ENCODE measurements at regions not wholly inside any gene's neighbourhood (a gene's known extent, or its start where the extent isn't known, plus 50 kb on each side); places are given as distances from the start of the nearest gene placed in this dataset.

- TF ChIP-seq CREB1 (IDR thresholded peaks at IDR 0.05; ENCODE audit: low read depth) (no peak), ZBTB7A (IDR thresholded peaks at IDR 0.05; ENCODE audit: low read depth) (no peak), NFIC (IDR thresholded peaks at IDR 0.05) (no peak), CEBPB (IDR thresholded peaks at IDR 0.05) (no peak), EGR1 (IDR thresholded peaks at IDR 0.05) (no peak), TAF1 (IDR thresholded peaks at IDR 0.05; ENCODE audit: low read depth) (no peak), FOXM1 (IDR thresholded peaks at IDR 0.05; ENCODE audit: borderline replicate concordance, low read depth) (no peak), REST (IDR thresholded peaks at IDR 0.05; ENCODE audit: low read depth) (no peak), RAD21 (IDR thresholded peaks at IDR 0.05; ENCODE audit: low read depth) (no peak), USF1 (IDR thresholded peaks at IDR 0.05) (no peak), MAX (IDR thresholded peaks at IDR 0.05) (no peak), YY1 (IDR thresholded peaks at IDR 0.05; ENCODE audit: low read depth) (no peak)
Observed at GRCh38 chr12:32981139-32981538, 84.6 kb upstream of the PKP2 start.

DNA sequence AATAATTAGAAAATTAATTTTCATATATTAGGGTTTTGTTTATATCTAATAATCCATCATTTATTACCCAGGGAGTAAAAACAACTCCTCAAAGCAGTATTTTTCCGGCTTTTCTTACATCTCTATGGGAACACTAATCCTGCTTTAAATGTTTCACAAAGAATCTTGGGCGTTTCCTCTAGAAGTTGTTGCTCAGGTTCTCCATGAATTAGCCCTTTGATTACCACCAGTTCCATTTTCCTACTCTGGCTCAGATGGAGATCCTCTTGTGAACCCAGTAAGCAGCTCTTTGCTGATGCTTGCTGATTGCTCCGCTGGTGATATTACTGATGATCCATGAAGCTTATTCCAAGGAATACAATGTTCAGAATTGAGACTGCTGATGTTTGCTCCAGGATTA, 78.5 kb upstream of the PKP2 start:
- no peak for TF ChIP-seq TAF1 (IDR thresholded peaks at IDR 0.05; ENCODE audit: low read depth)

DNA sequence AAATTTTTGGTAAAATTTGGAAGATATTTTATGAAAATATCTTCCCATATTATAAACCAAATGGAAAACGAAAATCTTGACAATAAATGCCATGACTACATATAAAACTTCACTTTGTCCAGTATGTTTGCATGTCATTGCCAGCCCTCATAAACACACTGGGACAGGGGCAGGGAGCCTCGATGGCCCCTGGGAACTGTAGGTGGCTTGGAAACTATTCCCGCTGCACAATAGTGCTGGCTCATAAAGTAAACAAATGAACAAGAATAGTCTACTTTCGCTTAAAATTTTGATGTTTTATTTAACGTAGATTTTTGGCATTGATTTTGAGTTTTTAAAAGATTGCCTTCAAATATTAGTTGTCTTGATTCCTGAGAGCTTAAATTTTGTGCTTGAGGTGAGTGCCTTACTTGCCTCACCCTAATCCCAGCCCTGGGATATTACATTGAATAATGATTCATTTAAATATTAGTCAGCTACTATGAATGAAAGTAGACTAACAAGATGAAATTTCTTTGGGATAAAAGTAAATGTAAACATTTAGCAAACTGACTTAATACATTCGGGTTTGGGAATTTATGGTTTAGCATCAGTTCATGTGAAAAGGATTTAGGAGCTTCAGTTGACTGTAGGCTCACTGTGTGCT, 74.0 kb upstream of the PKP2 start:
- TF ChIP-seq TCF12 (IDR thresholded peaks at IDR 0.05; ENCODE audit: low read depth), result no peak
- TF ChIP-seq REST (IDR thresholded peaks at IDR 0.05; ENCODE audit: low read depth), result no peak
- no peak for TF ChIP-seq RAD21 (IDR thresholded peaks at IDR 0.05; ENCODE audit: low read depth)
- no peak for TF ChIP-seq CREB1 (IDR thresholded peaks at IDR 0.05; ENCODE audit: low read depth)
- no peak for TF ChIP-seq MAX (IDR thresholded peaks at IDR 0.05)
- TF ChIP-seq YY1 (IDR thresholded peaks at IDR 0.05; ENCODE audit: low read depth), result no peak
- no peak for TF ChIP-seq TAF1 (IDR thresholded peaks at IDR 0.05; ENCODE audit: low read depth)
- TF ChIP-seq TEAD4 (IDR thresholded peaks at IDR 0.05), result no peak
- no peak for TF ChIP-seq USF1 (IDR thresholded peaks at IDR 0.05)
- TF ChIP-seq NFIC (IDR thresholded peaks at IDR 0.05), result no peak
- TF ChIP-seq FOXM1 (IDR thresholded peaks at IDR 0.05; ENCODE audit: borderline replicate concordance, low read depth), result no peak
- no peak for TF ChIP-seq EGR1 (IDR thresholded peaks at IDR 0.05)
- TF ChIP-seq ZBTB7A (IDR thresholded peaks at IDR 0.05; ENCODE audit: low read depth), result no peak
- TF ChIP-seq EP300 (IDR thresholded peaks at IDR 0.05; ENCODE audit: borderline replicate concordance), result no peak
- no peak for TF ChIP-seq CEBPB (IDR thresholded peaks at IDR 0.05)

- TF ChIP-seq EGR1 (IDR thresholded peaks at IDR 0.05) (no peak), TEAD4 (IDR thresholded peaks at IDR 0.05) (no peak), REST (IDR thresholded peaks at IDR 0.05; ENCODE audit: low read depth) (no peak), ZBTB7A (IDR thresholded peaks at IDR 0.05; ENCODE audit: low read depth) (no peak), EP300 (IDR thresholded peaks at IDR 0.05; ENCODE audit: borderline replicate concordance) (no peak), FOXM1 (IDR thresholded peaks at IDR 0.05; ENCODE audit: borderline replicate concordance, low read depth) (no peak), MAX (IDR thresholded peaks at IDR 0.05) (no peak)
Observed at GRCh38 chr12:32964981-32965585, 68.5 kb upstream of the PKP2 start.
